COLO829 (cell line): ENCODE measurements at regions not wholly inside any gene's neighbourhood (a gene's known extent, or its start where the extent isn't known, plus 50 kb on each side); places are given as distances from the start of the nearest gene placed in this dataset.
"Not testable (repeated sequence)": the region's sequence is repeated elsewhere in the genome, so short reads cannot be mapped to it uniquely, and the experiment has no call there.

Experiments
- DNase-seq: peaks from one replicate; pipeline ENCODE4 v3.0.0; 2012; ENCODE audit warnings: low spot score

DNA sequence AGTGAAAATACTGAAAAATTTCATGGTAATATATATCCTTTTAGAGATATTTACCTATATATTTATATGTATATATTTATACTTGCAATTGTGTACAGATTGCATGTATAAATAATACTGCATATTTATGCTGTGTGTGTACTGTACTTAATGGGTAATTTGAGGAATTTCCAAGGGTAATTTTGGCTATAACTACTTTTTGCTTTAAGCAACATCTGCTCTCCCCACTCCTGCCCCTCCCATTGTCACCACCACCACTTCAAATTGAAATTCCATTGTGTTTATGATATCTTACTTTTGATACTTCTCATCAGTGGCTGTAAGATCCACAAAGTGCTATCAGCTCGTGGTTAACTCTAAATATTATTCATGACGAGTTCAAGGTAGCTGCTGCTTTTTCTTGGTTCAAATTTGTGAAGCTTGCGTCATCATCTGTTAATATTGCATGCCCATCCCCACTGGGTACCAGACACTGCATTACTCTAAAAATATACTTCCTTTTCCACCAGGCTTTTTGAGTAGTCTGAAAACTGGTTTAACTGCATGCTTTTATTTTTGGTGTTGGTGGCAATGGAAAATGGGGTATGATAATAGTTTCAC, 91.7 kb upstream of the MITF start:
- DNase-seq = no peak

DNA sequence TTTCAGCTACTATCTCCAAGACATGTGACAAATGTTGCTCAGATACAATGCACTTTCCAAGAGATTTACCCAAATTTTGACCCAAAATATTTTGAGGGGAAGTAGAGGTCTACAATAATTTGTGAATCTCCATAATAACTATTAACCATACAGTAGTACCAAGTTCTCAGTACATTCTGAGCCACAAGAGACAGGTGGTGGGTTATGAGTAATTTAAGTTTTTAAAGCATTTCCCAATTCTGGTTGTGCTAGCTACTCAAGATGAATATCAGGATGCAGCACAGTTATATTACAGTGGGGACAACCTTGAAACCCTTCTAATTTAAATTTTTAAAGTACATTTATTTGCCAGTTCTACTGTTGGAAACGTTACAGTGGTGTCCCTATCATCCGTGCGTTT, 92.2 kb upstream of the MITF start:
- DNase-seq = no peak

DNA sequence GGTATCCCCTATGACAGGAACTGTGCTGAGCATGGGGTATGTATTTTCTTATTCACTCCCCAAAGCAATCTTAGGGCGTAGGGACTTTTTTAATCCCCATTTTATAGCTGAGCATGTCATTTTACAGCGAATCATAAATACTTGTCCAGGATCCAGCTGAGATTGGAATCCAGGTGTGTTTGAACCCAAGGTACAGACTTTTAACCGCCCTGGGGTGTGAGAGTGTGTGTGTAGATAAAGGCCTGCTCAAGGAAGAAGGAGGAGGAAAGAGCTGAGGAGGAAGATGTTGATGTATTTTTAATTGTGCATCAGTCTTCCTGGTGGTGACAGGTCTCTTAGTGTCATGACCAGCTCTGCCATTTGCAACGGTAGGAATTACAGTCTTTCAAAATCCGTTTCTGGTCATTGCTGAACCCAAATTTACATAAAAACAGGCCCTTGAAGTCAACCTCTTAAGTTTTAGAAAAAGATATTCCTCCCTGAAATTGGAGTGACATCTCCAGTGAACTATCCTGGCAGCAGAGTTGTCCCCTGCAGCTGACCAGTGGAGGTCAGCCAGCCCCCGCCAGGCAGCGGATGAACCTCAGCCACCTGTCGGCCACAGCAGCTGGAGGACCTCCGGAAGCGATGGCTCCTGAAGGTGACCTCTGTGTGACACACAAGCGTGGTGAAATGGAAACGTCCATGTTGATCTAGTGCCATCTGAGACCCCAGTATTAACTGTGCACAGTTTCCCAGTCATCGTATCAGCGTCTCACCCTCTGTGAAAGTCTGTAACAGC, 92.8 kb upstream of the MITF start:
- DNase-seq = no peak

DNA sequence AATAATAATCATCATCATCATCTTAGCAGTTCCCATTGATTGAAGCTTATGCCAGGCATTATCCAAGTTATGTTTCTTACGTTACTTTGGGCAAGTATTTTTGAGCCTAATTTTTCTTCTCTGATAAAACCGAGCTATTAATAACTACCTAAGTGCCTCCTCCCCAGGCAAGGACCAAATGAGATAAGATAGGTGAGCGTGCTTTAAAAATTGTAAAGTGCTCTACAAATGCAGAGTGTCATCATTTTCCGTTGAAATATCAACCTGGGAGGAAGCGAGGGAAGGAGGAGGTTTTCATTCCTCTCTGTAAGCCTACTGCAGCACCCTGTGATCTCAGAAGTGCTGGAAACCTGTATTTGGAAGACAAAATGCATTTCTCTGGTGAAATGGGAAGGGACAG, 96.7 kb upstream of the MITF start:
- no peak for DNase-seq

DNA sequence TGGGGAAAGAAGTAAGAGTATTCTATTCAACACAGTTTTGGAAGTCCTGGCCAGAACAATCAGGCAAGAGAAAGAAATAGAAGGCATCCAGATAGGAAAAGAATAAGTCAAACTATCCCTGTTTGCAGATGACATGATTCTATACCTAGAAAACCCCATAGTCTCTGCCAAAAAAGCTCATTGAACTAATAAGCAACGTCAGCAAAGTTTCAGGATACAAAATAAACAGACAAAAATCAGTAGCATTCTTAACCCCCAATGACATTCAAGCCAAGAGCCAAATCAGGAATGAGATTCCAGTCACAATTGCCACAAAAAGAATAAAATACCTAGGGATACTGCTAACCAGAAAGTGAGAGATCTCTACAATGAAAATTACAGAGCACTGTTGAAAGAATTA, 99.4 kb upstream of the MITF start:
- no peak for DNase-seq

DNA sequence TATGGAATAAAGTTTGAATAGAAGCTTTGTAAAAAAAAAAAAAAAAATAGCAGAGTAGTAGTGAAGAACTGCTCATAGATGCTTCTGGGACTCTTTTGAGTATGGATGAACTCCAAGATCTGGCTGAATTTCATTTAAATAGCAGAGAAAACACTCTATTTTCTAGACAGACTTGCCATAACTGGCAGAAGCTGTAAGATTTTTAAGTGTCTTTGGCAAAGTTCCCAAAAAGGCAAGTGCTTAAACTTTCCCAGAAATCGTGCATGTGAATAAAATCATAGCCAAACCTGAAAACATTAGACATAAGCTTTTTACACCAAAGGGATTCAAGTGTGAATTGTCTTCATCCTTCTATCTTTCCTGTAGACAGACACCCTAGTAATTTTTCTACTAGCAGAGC, 110.3 kb upstream of the MITF start:
- DNase-seq = no peak

DNA sequence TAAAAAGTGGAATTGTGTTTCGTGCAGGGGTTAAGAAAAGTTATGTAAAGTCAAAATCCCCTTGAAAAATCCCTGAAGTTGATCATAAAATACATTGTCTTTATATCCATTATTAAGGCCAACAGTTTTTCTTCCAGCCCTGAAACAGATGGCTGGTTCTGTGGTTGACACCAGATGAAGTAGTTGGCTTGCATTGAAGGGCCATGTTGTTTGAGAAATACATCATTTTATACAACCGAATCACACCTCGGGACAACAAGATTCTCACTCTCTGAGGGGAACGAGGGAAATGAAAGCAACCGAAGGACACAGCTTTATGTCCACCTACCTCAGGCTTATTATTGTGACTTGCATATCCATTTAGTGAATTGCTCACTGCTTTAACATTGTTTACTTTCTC, 126.0 kb upstream of the MITF start:
- no peak for DNase-seq

DNA sequence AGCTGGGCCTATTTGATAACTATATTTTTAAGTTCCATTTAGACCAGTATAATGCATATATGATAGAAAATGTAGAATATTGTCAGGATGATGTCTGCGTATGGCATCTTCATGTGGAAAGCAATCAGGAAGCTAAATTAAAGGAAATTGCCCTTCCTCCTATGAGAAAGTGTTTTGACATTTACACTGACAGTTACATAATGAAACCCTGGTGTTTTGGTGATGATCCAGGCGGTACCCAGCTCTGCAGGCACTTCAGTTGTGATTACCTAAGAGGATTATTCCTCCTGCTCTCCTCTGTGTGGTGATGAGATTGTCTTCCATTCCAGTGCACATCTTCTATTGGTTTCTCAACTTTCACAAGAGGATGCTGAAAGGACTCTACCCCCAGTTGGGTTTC, 126.5 kb upstream of the MITF start:
- no peak for DNase-seq

DNA sequence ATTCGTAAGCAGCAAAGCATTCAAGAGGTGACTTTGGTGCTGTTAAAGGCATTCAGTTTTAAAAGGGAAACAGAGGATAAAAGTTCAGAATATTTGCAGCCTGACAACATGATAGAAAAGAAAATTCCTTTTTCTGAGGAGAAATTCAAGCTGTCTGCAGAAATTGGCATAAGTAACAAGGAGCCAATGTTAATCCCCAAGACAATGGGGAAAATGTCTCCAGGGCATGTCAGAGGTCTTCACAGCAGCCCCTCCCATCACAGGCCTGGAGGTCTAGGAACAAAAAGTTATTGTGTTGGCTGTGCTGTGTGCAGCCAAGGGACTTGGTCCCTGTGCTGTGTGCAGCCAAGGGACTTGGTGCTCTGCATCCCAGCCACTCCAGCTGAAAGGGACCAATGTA, 129.7 kb upstream of the MITF start:
- not testable (repeated sequence) for DNase-seq

DNA sequence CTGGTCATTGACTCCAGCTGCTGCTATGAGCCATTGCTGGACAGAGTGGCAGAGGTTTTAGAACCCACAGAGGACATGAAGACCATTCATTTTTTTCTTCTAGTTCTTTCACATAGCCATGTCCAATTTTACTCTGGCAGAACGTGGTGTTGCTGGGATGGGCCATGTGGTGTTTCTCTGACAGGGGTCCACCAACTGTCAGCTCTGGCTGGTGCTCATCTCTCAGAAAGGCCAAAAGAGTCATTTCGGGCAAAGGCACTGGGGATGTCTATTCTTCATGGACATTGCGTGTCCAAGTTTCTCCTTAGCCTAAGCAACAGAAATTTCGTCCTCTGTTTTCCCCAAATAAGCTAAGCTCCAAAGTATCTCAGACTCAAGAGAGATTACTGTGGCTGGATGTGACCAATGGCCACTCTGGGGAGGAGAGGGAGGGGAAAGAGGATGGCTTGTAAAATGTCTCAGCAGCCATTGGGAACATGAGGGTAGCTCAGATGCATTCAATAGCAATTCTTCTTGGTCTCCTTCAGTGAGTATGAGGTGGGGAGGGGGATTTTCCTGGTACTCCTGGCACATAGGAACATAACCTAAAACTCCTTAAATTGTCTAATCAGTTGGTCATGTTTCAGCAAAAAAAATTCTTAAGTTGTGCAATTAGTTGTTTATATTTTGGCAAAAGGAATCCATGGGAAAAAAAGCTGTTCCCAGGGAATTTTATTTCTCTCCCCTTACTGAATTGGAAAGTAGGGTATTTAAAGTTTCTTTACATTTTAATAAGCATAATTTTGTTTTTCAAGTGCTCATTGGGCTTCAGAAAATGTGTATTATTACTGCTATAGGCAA, 131.6 kb upstream of the MITF start:
- DNase-seq = no peak

DNA sequence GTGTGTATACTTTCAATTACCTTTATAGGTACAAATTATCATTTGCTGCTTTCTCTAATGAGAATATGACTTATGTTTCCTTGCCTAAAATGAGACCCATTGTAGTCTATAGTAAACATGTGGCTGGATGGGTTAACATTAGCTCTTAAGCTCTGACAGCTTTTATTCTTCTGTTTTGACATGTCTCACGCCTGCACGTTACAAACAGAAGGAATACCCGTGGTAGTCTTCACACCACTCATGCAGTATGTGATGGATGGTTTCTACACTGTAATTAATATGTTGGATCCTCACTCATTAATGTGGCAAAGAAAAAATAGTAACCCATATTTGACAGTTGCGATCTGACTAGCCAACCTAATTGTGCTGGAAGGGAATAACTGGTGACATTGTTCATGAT, 133.4 kb upstream of the MITF start:
- no peak for DNase-seq

DNA sequence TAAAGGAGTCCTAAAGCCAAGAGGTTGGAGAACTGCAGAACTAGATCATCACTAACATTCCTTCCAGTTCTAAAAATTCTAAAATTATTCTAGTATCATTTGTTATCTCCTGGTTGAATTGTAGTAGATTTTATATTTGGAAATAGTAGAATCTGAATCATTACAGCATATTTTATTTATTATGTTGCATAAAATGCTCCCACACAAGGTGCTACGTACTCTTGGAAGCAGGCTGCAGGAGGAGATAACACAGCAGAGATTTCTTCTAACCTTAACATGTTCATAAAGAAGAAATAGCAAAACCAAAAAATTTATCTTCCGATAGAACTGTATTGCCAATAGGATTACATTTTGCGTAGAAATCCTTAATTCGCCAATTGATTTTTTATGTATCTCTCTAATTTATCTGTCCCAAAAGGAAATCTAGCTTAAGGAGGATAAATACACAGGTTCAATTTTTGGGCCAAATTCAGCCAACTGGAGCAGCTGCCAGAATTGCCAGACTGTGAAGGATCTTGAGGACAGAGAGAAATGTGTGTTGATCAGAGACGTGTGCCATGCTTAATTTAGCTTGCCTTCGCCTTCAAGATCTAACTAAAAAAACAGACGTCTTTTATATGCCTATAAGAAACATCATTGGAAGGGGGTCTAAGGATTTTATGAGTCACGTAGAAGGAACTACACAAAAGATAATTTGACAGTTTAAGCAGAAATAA, 134.4 kb upstream of the MITF start:
- DNase-seq = no peak

DNA sequence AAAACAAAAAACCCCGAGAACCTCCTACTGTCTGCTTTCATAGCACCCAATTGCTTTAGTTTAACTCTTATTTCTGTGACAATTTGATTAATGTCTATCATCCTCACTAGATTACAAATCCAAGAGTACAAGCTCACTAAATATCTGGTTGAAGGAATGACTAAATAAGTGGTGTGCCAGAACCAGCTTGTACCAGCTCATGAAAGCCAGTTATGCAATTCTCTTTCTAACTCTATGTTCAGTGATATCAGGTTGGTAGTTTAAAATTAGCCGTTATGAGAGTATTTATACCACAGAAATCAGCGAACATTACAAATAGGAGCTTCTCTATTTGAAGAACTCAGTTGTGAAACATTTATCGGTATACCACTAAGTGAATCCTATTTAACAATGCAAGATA, 137.2 kb upstream of the MITF start:
- DNase-seq = no peak

DNA sequence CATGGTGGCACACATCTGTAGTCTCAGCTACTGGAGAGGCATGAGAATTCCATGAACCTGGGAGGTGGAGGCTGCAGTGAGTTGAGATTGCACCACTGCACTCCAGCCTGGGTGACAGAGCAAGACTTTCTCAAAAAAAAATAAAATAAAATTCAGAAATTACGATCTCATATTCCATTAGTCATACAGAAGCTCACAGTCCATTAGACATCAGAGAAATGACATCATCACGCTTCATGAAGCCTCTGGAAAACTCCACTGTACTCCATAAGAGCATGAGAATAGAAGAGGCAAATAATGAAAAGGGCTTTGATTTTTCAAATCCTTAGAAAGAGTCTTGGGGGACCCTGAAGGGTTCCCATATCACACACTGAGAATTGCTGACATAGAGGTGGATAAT, 145.0 kb upstream of the MITF start:
- DNase-seq = no peak

DNA sequence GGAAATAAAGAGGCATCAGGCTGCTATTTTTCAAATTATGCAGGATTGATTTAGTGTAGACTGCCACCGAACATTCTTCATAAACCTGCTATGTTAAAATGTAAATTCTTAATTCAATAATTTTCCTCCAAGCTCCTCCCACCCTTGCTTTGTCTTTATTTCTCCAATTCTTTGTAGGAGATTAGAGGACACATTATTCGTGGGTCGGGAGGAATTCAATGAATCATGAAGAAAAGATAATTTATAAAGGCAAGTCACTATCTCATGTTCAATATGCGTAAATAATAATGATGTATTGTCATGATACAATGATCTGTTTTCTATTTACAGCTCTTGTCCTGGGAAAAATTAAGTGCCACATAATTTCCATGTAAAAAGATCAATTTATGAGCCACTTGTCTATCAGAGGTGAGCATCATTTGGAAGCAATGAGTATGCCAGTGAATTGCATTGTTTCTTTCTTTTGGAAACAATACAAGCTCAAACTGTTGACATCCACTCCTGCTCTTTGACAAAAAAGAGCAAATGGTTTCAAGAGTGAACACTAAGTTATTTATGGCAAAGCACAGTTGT, 148.0 kb upstream of the MITF start:
- DNase-seq = no peak

DNA sequence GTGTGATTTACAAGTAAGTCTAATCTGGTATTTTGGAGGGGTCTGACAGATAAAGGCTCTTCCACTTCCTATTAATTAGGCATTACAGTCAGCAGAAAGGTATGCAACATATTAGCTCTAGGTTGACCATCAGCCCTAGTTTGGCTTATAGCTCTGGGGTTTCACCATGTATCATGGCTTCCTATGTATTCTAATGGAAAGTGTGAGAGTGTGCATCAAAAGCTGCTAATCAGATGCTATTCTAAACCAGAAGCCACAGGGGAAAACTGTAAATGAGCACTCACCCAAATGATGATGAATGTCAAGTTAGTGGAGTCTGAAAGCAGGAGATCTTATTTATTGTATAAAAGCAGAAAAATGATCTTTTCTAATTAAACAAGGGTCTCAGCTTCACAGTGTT, 149.2 kb upstream of the MITF start:
- DNase-seq = no peak

DNA sequence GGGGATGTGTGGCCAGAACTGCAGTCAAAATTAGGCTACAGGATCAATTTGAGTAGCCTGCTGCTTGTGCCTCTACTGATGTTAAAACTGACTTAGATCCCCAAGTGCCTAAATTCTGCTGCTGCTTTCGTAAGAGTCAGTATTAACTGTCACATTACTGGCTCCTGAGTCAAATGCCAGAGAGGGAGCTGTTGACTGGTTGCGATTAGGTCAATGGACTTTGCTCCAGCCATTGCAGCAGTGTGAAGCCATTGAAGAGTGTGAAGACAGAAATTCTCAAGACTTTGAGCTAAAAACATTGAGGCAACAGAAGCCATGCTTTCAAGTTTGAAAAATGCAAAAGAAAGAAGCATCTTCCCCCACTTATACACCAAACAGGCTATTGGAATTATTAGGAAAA, 151.1 kb upstream of the MITF start:
- DNase-seq = no peak

DNA sequence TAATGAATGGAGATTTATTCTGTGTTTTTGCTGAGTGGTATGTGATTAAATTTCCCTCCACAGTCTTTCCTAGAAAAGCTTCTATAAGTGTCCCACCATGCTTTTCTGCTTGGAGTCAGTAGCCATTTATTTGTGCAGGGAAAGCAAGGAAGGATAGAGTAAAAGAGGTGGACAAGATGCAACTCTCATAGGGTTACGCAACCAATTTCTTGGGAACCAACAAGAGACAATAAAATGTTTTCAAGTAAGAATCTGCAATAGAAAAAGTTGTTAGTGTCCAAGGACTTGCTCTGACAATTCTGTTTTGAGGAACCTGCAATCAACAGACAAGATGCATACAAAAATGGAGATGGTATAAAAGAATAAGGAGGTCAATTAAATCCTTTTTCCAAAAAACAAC, 153.8 kb upstream of the MITF start:
- no peak for DNase-seq

DNA sequence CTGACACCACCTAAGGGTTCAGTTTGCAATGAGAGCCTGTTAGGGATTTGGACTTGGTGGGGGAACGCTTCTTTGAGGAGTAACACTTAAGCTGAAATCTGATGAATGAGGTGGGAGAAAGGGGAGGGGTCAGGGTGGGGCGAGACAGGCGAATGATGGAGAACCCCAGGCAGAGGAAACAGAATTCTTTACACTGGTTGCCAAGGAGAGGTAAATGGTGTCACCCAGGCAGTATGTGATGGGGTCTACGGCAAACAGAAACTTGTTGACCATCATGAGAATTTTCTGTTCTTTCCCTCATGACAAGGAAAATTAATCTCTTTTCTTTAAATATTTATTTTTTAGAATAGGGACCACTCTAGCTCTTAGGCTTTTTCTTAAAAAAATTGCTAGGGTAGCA, 157.2 kb upstream of the MITF start:
- no peak for DNase-seq

DNA sequence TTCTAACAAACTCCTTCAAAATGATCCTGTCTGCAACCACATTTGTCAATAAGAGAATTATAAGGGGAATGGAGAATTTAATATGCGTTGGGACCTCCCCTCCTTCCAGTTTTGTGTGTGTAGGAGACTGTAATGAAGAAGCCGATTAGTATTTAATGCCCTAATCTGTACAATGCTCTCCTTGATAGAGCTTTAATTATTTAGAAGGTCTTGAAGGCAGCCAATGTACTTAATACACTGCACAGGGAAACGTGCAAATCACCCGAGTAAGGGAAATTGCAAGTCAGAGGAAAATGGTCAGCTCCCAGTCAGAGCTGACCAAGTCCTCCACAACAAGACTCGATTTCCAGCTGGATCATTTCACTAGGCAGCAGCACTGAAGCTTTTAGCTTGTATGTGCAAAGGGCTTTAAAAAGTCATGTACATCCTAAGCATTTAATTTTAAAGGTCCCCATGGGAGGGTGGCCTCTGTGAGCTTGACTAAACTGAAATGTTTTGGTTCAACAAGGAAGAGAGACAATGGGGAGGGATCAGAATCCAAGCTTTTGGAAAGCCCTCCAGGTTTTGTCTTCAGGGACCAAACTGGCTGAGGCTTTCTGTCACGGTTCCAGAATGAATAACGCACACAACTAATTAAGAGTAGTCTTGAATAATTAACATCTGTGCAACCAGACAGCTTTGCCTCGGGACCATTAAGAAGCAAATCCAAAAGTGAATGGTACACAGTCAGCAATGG, 159.8 kb upstream of the MITF start:
- no peak for DNase-seq

DNA sequence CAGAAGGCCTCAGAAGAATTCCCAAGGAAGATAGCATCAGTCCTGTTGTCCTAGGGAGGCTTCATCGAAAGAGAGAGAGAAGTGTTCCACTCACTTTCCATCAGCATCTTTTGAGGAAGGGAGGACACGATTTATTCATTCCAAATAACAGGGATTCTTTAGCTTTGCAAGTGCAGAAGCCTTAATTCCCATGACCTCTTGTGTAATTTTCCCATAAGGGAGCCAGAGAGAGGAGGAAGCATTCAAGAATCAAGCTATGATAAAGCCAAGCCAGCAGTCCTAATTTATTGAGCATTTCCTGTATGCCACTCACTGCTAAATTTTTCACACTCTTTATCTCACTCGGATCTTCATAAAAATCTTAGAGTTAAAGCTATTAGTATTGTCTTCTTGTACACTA, 169.7 kb upstream of the MITF start:
- no peak for DNase-seq

DNA sequence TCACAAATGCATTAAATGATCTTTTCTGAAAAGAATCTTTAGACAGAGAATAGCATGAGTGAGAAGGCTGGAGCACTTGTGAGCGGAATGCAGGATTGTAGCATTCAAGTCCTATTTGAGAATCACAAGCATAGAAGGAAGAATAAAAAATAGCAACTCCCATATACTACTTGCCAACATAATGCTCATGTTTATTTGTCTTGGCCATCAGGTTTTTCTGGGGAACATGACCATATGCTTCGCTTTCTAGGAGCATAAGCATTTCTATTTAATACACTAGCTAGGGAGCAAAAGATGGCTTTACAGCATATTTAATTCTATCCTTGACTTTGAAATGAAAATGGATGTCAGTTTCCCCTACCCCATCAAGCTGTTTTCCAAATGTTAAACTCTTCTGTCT, 170.3 kb upstream of the MITF start:
- DNase-seq = no peak
